Neural crest cell (in vitro differentiated cells): ENCODE measurements at regions not wholly inside any gene's neighbourhood (a gene's known extent, or its start where the extent isn't known, plus 50 kb on each side); places are given as distances from the start of the nearest gene placed in this dataset.

Experiments used
- DNase-seq: peaks from one replicate; pipeline ENCODE4 v3.0.0; 2021; ENCODE audit warnings: low read depth, mixed read lengths, low spot score
- H3K27ac Mint-ChIP-seq: one replicate; pipeline ENCODE4 v1.8.0; 2021; ENCODE audit warnings: mild to moderate bottlenecking, mixed read lengths; ENCODE audit not compliant: unreplicated experiment
- H3K27me3 Mint-ChIP-seq: 2 replicates; pipeline ENCODE4 v1.8.0; 2021; ENCODE audit warnings: low read depth, mild to moderate bottlenecking, mixed read lengths
- H3K36me3 Mint-ChIP-seq: 2 replicates; pipeline ENCODE4 v1.8.0; 2021; ENCODE audit warnings: low read depth, mild to moderate bottlenecking, mixed read lengths
- H3K4me1 Mint-ChIP-seq: 2 replicates; pipeline ENCODE4 v1.8.0; 2021; ENCODE audit warnings: mixed read lengths
- H3K4me3 Mint-ChIP-seq: one replicate; pipeline ENCODE4 v1.8.0; 2021; ENCODE audit warnings: mild to moderate bottlenecking, mixed read lengths
- H3K9me3 Mint-ChIP-seq: 2 replicates; pipeline ENCODE4 v1.8.0; 2021; ENCODE audit warnings: mixed read lengths
- CTCF ChIP-seq: fragments of 200-600 bp; sonication (generic); conservative IDR thresholded peaks from 2 replicates; pipeline ENCODE4 v1.5.0; 2021; ENCODE audit warnings: antibody characterized with exemption, mild to moderate bottlenecking

- Mint-ChIP-seq H3K36me3 (no peaks in the 10 kb centered on the region), H3K4me3 (no peak overlapping the region), H3K27ac (no peak overlapping the region), H3K9me3 (peaks cover 6% of the 10 kb centered on the region), H3K27me3 (no peaks in the 10 kb centered on the region), H3K4me1 (no peaks in the 10 kb centered on the region)
- no peak for DNase-seq
- TF ChIP-seq CTCF = no peak
Measured at GRCh38 chr9:1156794-1157550, 106.8 kb downstream of the DMRT2 start.

DNA sequence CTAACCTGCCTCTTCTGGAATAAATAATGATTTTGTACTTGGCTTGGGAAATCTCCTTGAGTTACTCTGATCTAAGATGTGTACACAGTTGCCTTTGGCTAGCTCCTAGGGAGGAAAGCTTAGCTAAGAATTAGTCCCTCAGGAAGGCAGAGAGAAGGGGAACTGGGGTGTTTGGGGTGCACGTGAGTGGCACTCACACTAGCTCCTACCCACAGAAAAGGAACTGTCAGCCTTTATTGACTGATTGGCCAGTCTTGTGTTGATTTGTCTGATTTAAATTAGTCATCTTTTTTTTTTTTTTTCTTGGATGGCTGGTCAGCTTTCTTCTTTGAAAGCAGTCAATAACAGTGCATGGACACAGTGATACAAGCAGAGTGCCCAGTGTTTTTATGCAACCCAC is 107.7 kb downstream of the DMRT2 start:
- Mint-ChIP-seq H3K4me1 (no peaks in the 10 kb centered on the region), H3K4me3 (no peak overlapping the region), H3K9me3 (peaks cover 9% of the 10 kb centered on the region), H3K27me3 (no peaks in the 10 kb centered on the region), H3K27ac (no peak overlapping the region), H3K36me3 (no peaks in the 10 kb centered on the region)
- DNase-seq = no peak
- TF ChIP-seq CTCF = no peak

DNA sequence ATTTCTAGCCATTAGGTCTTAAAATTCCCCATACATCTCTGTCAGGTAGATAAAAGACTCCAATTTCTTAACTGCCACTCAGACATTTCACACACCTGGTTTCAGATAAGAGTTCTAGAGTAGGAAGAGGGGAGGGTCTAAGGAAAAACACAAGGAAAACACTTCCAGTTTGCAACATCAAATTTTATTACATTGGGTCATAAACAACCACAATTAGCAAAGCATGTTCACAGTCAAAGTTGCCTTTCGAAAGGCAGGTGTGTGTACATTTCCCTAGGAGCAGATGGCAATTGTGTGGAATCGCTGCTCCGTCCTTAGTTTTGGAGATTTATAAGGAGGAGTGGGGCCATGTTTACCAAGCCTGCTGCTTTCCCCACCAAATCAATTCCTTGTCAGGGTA is 120.8 kb downstream of the DMRT2 start:
- Mint-ChIP-seq H3K4me1 (no peaks in the 10 kb centered on the region), H3K36me3 (no peaks in the 10 kb centered on the region), H3K4me3 (no peak overlapping the region), H3K27me3 (no peaks in the 10 kb centered on the region), H3K27ac (no peak overlapping the region), H3K9me3 (peaks cover 11% of the 10 kb centered on the region)
- TF ChIP-seq CTCF = no peak
- no peak for DNase-seq

GRCh38 chr9:1171546-1171945 is 121.4 kb downstream of the DMRT2 start:
- TF ChIP-seq CTCF = no peak
- no peak overlapping the region for H3K4me3 Mint-ChIP-seq
- H3K9me3 Mint-ChIP-seq = peaks cover 11% of the 10 kb centered on the region
- no peaks in the 10 kb centered on the region for H3K4me1 Mint-ChIP-seq
- no peak for DNase-seq
- H3K27ac Mint-ChIP-seq = no peak overlapping the region
- H3K27me3 Mint-ChIP-seq = no peaks in the 10 kb centered on the region
- no peaks in the 10 kb centered on the region for H3K36me3 Mint-ChIP-seq

- peaks cover 1% of the 10 kb centered on the region for H3K36me3 Mint-ChIP-seq
Measured at GRCh38 chr9:1173211-1173610, 123.1 kb downstream of the DMRT2 start.

More at GRCh38 chr9:1173211-1173610, 123.1 kb downstream of the DMRT2 start:
- DNase-seq = no peak
- H3K9me3 Mint-ChIP-seq = peaks cover 19% of the 10 kb centered on the region
- no peak for TF ChIP-seq CTCF
- no peak overlapping the region for H3K27ac Mint-ChIP-seq
- H3K27me3 Mint-ChIP-seq = no peaks in the 10 kb centered on the region
- no peaks in the 10 kb centered on the region for H3K4me1 Mint-ChIP-seq
- no peak overlapping the region for H3K4me3 Mint-ChIP-seq
